Cardiac muscle cell (in vitro differentiated cells and primary cell): ENCODE measurements at regions not wholly inside any gene's neighbourhood (a gene's known extent, or its start where the extent isn't known, plus 50 kb on each side); places are given as distances from the start of the nearest gene placed in this dataset.

Experiments used
- DNase-seq, 2 donors: peaks; one replicate each; pipeline versions ENCODE4 v3.0.0 to v3.0.0-alpha.2; 2010 to 2017; ENCODE audit warnings: low read depth in 1 of 2, low spot score in 1 of 2
- H3K27ac ChIP-seq: fragments of 200-600 bp; sonication (generic); 2 replicates; pipeline ENCODE4 v1.5.1; 2016
- H3K27me3 ChIP-seq: fragments of 200-600 bp; sonication (generic); 2 replicates; pipeline ENCODE4 v1.6.0; 2016; ENCODE audit warnings: control low read depth
- H3K36me3 ChIP-seq: fragments of 200-600 bp; sonication (generic); 2 replicates; pipeline ENCODE4 v1.5.1; 2016; ENCODE audit warnings: control low read depth
- H3K4me1 ChIP-seq: fragments of 200-600 bp; sonication (generic); 2 replicates; pipeline ENCODE4 v1.8.1; 2017; ENCODE audit warnings: low read depth, mild to moderate bottlenecking, mixed run types
- H3K4me3 ChIP-seq: fragments of 200-600 bp; sonication (generic); 2 replicates; pipeline ENCODE4 v1.5.1; 2016; ENCODE audit warnings: mild to moderate bottlenecking
- H3K9me3 ChIP-seq: fragments of 200-600 bp; sonication (generic); 2 replicates; pipeline ENCODE4 v1.5.1; 2017; ENCODE audit warnings: low read depth, mild to moderate bottlenecking, control low read depth
- TF ChIP-seq, protein P1 (sequence below): IDR thresholded peaks from 2 replicates; pipeline ENCODE4 v1.5.1; 2012; ENCODE audit warnings: low read depth, mild to moderate bottlenecking, low read length

DNA sequence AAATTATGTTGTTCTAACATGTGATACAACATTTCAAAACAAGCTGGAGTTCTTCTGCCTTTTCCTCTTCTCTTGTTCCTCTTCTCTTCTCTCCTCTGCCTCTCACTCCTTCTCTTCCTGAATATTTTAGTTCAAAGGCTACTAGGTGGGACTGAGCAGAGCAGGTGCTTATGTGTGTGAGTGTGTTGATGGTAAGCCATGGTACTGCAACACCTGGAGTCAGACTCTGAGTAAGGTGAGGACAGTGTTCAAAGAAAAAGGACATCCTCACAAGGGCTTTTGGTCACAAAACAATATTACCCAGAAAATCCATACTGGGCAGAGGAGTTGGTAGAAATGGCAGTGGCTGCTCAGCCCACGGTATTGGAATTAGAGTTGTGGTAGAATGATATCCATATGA, 1188.7 kb downstream of the SLITRK1 start:
- H3K36me3 ChIP-seq, result no peaks in the 10 kb centered on the region
- TF ChIP-seq, protein P1, sequence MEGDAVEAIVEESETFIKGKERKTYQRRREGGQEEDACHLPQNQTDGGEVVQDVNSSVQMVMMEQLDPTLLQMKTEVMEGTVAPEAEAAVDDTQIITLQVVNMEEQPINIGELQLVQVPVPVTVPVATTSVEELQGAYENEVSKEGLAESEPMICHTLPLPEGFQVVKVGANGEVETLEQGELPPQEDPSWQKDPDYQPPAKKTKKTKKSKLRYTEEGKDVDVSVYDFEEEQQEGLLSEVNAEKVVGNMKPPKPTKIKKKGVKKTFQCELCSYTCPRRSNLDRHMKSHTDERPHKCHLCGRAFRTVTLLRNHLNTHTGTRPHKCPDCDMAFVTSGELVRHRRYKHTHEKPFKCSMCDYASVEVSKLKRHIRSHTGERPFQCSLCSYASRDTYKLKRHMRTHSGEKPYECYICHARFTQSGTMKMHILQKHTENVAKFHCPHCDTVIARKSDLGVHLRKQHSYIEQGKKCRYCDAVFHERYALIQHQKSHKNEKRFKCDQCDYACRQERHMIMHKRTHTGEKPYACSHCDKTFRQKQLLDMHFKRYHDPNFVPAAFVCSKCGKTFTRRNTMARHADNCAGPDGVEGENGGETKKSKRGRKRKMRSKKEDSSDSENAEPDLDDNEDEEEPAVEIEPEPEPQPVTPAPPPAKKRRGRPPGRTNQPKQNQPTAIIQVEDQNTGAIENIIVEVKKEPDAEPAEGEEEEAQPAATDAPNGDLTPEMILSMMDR, result no peak

GRCh38 chr13:82688400-82688994, 1193.8 kb downstream of the SLITRK1 start:
- Histone ChIP-seq H3K36me3 (no peaks in the 10 kb centered on the region), H3K9me3 (no peaks in the 10 kb centered on the region), H3K27ac (no peak overlapping the region), H3K27me3 (no peaks in the 10 kb centered on the region), H3K4me1 (no peaks in the 10 kb centered on the region), H3K4me3 (no peak overlapping the region)
- TF ChIP-seq, protein P1, result no peak
- DNase-seq, result peak in 1 of 2 donors; percentile 13

More for the DNA sequence above, 1188.7 kb downstream of the SLITRK1 start:
- Histone ChIP-seq H3K27me3 (no peaks in the 10 kb centered on the region), H3K4me3 (no peak overlapping the region), H3K9me3 (no peaks in the 10 kb centered on the region), H3K4me1 (no peaks in the 10 kb centered on the region), H3K27ac (no peak overlapping the region)
- DNase-seq, result no peak

- TF ChIP-seq, protein P1, result no peak
- H3K4me1 ChIP-seq, result no peaks in the 10 kb centered on the region
Measured at GRCh38 chr13:82687884-82688283, 1194.4 kb downstream of the SLITRK1 start.

GRCh38 chr13:82681535-82681934, 1200.7 kb downstream of the SLITRK1 start:
- TF ChIP-seq, protein P1, result no peak
- H3K27me3 ChIP-seq, result no peaks in the 10 kb centered on the region
- no peaks in the 10 kb centered on the region for H3K4me1 ChIP-seq
- DNase-seq, result no peak
- H3K36me3 ChIP-seq, result no peaks in the 10 kb centered on the region
- no peaks in the 10 kb centered on the region for H3K9me3 ChIP-seq
- no peak overlapping the region for H3K27ac ChIP-seq
- H3K4me3 ChIP-seq, result no peak overlapping the region

More at GRCh38 chr13:82687884-82688283, 1194.4 kb downstream of the SLITRK1 start:
- Histone ChIP-seq H3K9me3 (no peaks in the 10 kb centered on the region), H3K27ac (no peak overlapping the region), H3K27me3 (no peaks in the 10 kb centered on the region), H3K4me3 (no peak overlapping the region), H3K36me3 (no peaks in the 10 kb centered on the region)
- DNase-seq, result peak in 1 of 2 donors; percentile 3

GRCh38 chr13:82678052-82678451, 1204.2 kb downstream of the SLITRK1 start:
- no peak overlapping the region for H3K27ac ChIP-seq
- no peaks in the 10 kb centered on the region for H3K9me3 ChIP-seq

More at GRCh38 chr13:82678052-82678451, 1204.2 kb downstream of the SLITRK1 start:
- TF ChIP-seq, protein P1, result no peak
- Histone ChIP-seq H3K27me3 (no peaks in the 10 kb centered on the region), H3K4me3 (no peak overlapping the region), H3K36me3 (no peaks in the 10 kb centered on the region), H3K4me1 (no peaks in the 10 kb centered on the region)
- no peak for DNase-seq
